ENCODE measurements at regions not wholly inside any gene's neighbourhood (a gene's known extent, or its start where the extent isn't known, plus 50 kb on each side); places are given as distances from the start of the nearest gene placed in this dataset.

DNA sequence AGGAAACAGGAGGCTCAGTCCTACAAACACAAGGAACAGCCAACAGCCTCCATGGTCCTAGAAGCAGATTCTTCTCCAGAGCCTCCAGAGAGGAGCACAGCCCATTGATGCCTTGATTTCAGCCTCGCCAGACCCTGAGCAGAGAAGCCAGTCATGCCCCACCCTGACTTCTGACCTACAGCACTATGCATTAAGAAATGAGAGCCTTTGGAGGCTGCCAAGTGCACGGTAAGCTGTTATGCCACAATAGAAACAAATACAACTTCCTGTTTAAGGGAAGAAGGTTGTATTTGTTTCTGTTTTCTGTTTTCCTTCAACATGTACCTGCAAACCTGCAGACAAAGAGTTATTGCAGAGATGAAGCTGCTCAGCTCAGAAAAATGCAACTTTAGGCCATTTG lies 181.3 kb upstream of the AGAP1 start:
- Histone ChIP-seq H3K36me3 (ENCODE audit: control insufficient read depth, insufficient read depth, low read length) (no peaks in the 10 kb centered on the region), H3K27me3 (ENCODE audit: control insufficient read depth, insufficient read depth, low read length) (no peaks in the 10 kb centered on the region), H3K4me3 (ENCODE audit: low read depth, low read length) (no peak overlapping the region)
- ChIA-PET CTCF (no interaction called here), POLR2A (no interaction called here)
- DNase-seq (ENCODE audit: low read depth) = no peak
- TF ChIP-seq, protein P1, sequence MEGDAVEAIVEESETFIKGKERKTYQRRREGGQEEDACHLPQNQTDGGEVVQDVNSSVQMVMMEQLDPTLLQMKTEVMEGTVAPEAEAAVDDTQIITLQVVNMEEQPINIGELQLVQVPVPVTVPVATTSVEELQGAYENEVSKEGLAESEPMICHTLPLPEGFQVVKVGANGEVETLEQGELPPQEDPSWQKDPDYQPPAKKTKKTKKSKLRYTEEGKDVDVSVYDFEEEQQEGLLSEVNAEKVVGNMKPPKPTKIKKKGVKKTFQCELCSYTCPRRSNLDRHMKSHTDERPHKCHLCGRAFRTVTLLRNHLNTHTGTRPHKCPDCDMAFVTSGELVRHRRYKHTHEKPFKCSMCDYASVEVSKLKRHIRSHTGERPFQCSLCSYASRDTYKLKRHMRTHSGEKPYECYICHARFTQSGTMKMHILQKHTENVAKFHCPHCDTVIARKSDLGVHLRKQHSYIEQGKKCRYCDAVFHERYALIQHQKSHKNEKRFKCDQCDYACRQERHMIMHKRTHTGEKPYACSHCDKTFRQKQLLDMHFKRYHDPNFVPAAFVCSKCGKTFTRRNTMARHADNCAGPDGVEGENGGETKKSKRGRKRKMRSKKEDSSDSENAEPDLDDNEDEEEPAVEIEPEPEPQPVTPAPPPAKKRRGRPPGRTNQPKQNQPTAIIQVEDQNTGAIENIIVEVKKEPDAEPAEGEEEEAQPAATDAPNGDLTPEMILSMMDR (IDR thresholded peaks at IDR 0.05; ENCODE audit: insufficient read depth, low read depth, low read length) = no peak

- TF ChIP-seq, protein P1 (IDR thresholded peaks at IDR 0.05; ENCODE audit: insufficient read depth, low read depth, low read length) = no peak
- no peak overlapping the region for H3K4me3 ChIP-seq (ENCODE audit: low read depth, low read length)
- no peak for DNase-seq (ENCODE audit: low read depth)
- no peaks in the 10 kb centered on the region for H3K27me3 ChIP-seq (ENCODE audit: control insufficient read depth, insufficient read depth, low read length)
- ChIA-PET POLR2A (no interaction called here), CTCF (no interaction called here)
- H3K36me3 ChIP-seq (ENCODE audit: control insufficient read depth, insufficient read depth, low read length) = no peaks in the 10 kb centered on the region
Observed at GRCh38 chr2:235314371-235314930, 179.4 kb upstream of the AGAP1 start.

- Histone ChIP-seq H3K36me3 (ENCODE audit: control insufficient read depth, insufficient read depth, low read length) (no peaks in the 10 kb centered on the region), H3K4me3 (ENCODE audit: low read depth, low read length) (no peak overlapping the region), H3K27me3 (ENCODE audit: control insufficient read depth, insufficient read depth, low read length) (peaks cover 3% of the 10 kb centered on the region; the same call in 1 of the 2 replicates)
- ChIA-PET CTCF (interaction anchor here (0.7 kb wide), 1 partner anchor 819 kb away, joined by 3 read pairs; no protein-coding TSS in a partner anchor), POLR2A (no interaction called here)
- DNase-seq (ENCODE audit: low read depth) = no peak
- TF ChIP-seq, protein P1 (IDR thresholded peaks at IDR 0.05; ENCODE audit: insufficient read depth, low read depth, low read length) = no peak
Observed at GRCh38 chr2:235319095-235319494, 174.7 kb upstream of the AGAP1 start.

DNA sequence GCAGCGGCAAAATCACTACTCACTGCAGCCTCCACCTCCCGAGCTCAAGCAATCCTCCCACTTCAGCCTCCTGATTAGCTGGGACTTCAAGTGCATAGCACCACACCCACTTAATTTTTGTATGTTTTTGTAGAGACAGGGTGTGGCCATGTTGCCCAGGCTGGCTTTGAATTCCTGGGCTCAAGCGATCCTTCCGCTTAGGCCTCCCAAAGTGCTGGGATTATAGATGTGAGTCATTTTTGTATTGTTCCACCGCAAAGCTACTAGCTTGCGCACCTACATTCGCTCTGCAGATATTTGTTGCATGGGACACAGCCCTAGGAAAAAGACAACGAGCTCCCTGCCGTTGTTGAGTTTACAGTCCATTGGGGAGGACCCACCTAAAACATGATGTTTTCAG lies 173.5 kb upstream of the AGAP1 start:
- CTCF ChIA-PET = interaction anchor here (0.6 kb wide), 1 partner anchor 1632 kb away, joined by 3 read pairs; no protein-coding TSS in a partner anchor
- Histone ChIP-seq H3K36me3 (ENCODE audit: control insufficient read depth, insufficient read depth, low read length) (no peaks in the 10 kb centered on the region), H3K4me3 (ENCODE audit: low read depth, low read length) (no peak overlapping the region), H3K27me3 (ENCODE audit: control insufficient read depth, insufficient read depth, low read length) (peaks cover 5% of the 10 kb centered on the region; the same call in 1 of the 2 replicates)
- TF ChIP-seq, protein P1 (IDR thresholded peaks at IDR 0.05; ENCODE audit: insufficient read depth, low read depth, low read length) = no peak
- no peak for DNase-seq (ENCODE audit: low read depth)
- POLR2A ChIA-PET = no interaction called here

DNA sequence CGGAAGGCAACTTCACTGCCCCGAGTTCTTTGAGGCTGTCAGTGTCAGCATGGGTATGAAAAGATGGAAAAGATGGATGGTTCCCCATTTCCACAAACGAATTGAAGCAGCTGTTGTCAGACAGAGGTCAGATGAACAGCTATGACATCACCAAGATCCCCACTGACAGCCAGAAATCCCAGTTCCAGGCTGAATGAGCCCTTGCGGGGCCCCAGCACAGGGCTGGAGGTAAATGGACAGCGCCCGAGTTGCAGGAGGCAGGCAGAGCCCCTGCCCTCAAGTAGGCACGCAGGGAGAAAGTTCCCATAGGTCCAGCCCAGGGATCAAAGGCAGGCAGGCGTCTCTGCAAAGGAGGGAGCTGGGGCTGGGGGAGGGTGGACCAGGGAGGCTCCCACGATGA lies 169.5 kb upstream of the AGAP1 start:
- Histone ChIP-seq H3K4me3 (ENCODE audit: low read depth, low read length) (no peak overlapping the region), H3K36me3 (ENCODE audit: control insufficient read depth, insufficient read depth, low read length) (no peaks in the 10 kb centered on the region), H3K27me3 (ENCODE audit: control insufficient read depth, insufficient read depth, low read length) (peaks cover 5% of the 10 kb centered on the region; the same call in 1 of the 2 replicates)
- DNase-seq (ENCODE audit: low read depth) = no peak
- TF ChIP-seq, protein P1 (IDR thresholded peaks at IDR 0.05; ENCODE audit: insufficient read depth, low read depth, low read length) = no peak
- CTCF ChIA-PET = no interaction called here
- POLR2A ChIA-PET = no interaction called here
